ENCODE measurements at regions not wholly inside any gene's neighbourhood (a gene's known extent, or its start where the extent isn't known, plus 50 kb on each side); places are given as distances from the start of the nearest gene placed in this dataset.

DNA sequence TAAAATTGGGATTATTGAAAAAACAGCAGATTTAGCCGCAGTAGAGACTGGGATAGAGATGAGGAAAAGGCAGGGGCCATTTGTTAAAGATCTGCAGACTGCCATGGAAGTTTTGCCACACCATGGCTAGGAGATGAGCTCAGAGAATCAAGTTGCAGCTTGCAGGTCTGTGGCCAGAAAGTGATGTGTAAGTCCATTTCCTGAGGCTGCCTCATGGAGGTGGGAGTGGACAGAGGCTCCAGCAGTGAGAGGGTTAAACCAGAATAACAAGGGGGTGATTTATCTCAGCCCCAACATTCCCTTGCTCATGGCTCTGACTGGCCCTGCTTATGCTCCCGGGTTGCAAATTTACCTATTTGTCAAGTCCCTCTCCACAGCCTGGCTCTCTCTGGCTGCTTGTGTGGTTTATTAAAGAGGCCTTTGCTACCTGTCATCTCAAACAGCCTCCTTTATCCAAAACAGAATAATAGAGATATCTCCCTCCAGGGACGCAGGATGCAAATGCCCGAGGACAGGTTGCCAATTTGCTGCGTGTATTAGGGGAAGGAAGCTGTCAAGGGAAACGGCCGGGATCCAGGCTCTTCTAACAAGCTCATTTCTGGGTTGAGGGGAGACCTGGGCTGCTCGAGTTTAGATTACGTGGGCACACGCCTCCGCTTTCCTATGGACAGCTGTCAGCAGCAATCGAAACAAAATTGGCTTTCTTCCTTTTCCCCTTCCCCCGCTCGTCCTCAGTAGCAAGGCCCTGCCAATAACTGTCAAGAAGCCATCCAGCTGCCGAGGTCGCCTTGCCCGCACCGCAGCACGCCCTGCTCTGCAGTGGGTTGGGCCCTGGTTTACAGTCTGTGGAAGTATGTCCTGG lies 72.8 kb upstream of the PITX1 start:
- Histone ChIP-seq H3K27me3 (replicated peaks) (peaks cover 3% of the 10 kb centered on the region), H3K4me3 (ENCODE audit: low read depth, low read length) (no peak overlapping the region), H3K36me3 (replicated peaks) (no peaks in the 10 kb centered on the region), H3K27ac (no peak overlapping the region)
- in situ Hi-C loops (cut with HindIII; ENCODE audit: low pct_ligation_motif_present, low sequenced_read_pairs) = no loop called here
- TF ChIP-seq, protein P1, sequence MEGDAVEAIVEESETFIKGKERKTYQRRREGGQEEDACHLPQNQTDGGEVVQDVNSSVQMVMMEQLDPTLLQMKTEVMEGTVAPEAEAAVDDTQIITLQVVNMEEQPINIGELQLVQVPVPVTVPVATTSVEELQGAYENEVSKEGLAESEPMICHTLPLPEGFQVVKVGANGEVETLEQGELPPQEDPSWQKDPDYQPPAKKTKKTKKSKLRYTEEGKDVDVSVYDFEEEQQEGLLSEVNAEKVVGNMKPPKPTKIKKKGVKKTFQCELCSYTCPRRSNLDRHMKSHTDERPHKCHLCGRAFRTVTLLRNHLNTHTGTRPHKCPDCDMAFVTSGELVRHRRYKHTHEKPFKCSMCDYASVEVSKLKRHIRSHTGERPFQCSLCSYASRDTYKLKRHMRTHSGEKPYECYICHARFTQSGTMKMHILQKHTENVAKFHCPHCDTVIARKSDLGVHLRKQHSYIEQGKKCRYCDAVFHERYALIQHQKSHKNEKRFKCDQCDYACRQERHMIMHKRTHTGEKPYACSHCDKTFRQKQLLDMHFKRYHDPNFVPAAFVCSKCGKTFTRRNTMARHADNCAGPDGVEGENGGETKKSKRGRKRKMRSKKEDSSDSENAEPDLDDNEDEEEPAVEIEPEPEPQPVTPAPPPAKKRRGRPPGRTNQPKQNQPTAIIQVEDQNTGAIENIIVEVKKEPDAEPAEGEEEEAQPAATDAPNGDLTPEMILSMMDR (IDR thresholded peaks at IDR 0.05; ENCODE audit: low read depth, low read length, missing control alignments) = no peak
- DNase-seq = no peak

DNA sequence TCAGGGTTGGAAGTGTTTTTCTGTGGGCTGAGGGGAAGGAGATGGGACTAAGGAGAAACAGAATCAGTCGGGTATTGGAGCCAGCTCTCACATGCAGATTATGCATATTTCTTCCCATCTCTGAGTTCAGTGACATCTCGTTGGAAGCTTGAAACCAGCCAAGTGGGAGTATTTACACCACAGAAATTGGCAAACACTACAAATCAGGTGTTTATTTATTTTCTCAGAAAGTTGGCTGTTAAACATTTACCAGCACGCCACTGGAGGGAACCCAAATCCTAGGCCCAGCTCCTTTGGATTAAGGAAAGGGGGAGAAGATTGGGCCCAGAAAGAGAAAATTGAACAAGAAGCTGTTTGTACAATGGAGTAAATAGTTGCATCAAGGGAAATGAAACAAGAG lies 72.1 kb upstream of the PITX1 start:
- no peak overlapping the region for H3K27ac ChIP-seq
- no peaks in the 10 kb centered on the region for H3K36me3 ChIP-seq (replicated peaks)
- no peak for DNase-seq
- H3K27me3 ChIP-seq (replicated peaks) = no peaks in the 10 kb centered on the region
- in situ Hi-C loops (cut with HindIII; ENCODE audit: low pct_ligation_motif_present, low sequenced_read_pairs) = no loop called here
- TF ChIP-seq, protein P1 (IDR thresholded peaks at IDR 0.05; ENCODE audit: low read depth, low read length, missing control alignments) = no peak
- no peak overlapping the region for H3K4me3 ChIP-seq (ENCODE audit: low read depth, low read length)

DNA sequence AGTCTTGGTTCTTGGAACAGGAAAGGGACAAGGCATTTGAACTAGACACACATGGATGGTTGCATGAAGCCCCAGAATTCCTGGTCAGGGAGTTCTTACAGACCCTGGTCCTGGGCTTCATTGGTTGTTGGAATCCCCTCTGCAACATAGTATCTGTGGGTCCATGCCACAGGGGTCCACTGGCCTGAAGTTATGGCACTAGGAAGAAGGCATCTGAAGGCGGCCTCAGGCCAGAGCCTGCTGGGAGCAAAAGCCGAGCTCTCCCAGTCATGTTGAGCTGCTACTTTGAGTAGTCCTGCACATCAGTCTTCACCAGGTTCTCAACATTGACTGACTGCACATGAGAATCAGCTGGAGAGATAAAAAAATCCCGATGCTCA lies 71.1 kb upstream of the PITX1 start:
- TF ChIP-seq, protein P1 (IDR thresholded peaks at IDR 0.05; ENCODE audit: low read depth, low read length, missing control alignments) = no peak
- Histone ChIP-seq H3K4me3 (ENCODE audit: low read depth, low read length) (no peak overlapping the region), H3K27ac (no peak overlapping the region), H3K36me3 (replicated peaks) (no peaks in the 10 kb centered on the region), H3K27me3 (replicated peaks) (no peaks in the 10 kb centered on the region)
- in situ Hi-C loops (cut with HindIII; ENCODE audit: low pct_ligation_motif_present, low sequenced_read_pairs) = no loop called here
- no peak for DNase-seq

DNA sequence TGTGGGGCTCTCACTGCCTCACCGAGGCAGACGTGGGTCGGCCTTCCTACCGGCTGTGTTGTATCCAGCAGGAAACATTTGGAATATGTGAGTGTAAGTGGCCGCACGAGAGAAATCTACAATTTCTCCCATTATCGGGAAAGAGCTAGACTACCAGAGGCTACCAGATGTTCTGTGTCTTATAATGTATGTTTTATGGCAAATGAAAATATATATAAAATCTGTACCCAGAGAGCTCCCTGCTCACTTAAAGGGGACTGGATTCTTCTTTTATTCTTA lies 69.5 kb upstream of the PITX1 start:
- in situ Hi-C loops (cut with HindIII; ENCODE audit: low pct_ligation_motif_present, low sequenced_read_pairs) = no loop called here
- TF ChIP-seq, protein P1 (IDR thresholded peaks at IDR 0.05; ENCODE audit: low read depth, low read length, missing control alignments) = no peak
- no peak overlapping the region for H3K4me3 ChIP-seq (ENCODE audit: low read depth, low read length)
- H3K36me3 ChIP-seq (replicated peaks) = no peaks in the 10 kb centered on the region
- H3K27me3 ChIP-seq (replicated peaks) = no peaks in the 10 kb centered on the region
- DNase-seq = no peak
- no peak overlapping the region for H3K27ac ChIP-seq

DNA sequence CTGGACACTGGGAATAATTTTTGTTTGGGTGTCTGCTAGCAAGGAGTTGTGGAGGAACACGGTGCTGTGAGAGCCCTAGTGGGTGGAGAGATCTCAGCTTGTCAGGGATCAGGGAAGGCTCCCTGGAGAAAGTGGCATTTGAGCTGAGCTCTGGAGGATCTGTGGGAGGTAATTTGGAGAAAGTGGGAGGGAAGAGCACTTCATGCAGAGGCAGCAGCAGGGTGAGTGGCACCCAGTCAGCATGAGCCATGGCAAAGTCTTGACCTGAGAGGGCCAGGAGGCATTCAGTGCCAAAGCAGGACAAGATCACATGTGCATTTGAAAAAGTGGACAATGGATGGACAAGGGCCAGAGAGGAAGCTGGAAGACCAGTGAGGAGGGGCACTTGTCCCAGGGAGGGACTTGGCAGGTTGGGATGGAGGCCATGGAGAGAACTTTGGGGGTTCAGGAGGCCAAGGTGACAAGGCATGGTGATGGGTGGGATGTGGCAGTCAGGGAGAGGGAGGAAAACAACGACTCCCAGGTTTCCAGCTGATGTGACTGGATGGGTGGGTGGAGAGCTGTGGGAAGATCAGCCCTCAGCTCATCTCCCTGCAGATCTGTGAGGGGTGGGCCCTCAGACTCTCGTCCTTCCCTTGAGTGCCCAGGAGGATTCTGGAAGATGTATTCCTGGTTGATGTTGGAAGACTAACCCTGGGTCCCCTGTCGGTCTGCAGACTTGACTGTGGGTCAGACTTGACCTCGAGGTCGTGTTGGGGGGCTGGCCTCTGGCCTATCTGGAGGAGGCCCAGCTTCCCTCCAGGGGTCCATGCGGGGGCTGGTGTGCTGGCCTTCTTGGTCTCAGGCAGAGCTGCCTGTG lies 68.9 kb upstream of the PITX1 start:
- Histone ChIP-seq H3K36me3 (replicated peaks) (no peaks in the 10 kb centered on the region), H3K27me3 (replicated peaks) (no peaks in the 10 kb centered on the region), H3K27ac (no peak overlapping the region), H3K4me3 (ENCODE audit: low read depth, low read length) (no peak overlapping the region)
- TF ChIP-seq, protein P1 (IDR thresholded peaks at IDR 0.05; ENCODE audit: low read depth, low read length, missing control alignments) = no peak
- DNase-seq = no peak
- in situ Hi-C loops (cut with HindIII; ENCODE audit: low pct_ligation_motif_present, low sequenced_read_pairs) = no loop called here

Data from brain microvascular endothelial cell (primary cell).